ENCODE measurements at regions not wholly inside any gene's neighbourhood (a gene's known extent, or its start where the extent isn't known, plus 50 kb on each side); places are given as distances from the start of the nearest gene placed in this dataset.
"Not testable (repeated sequence)": the region's sequence is repeated elsewhere in the genome, so short reads cannot be mapped to it uniquely, and the experiment has no call there.

- not testable (repeated sequence) for H3K27ac Mint-ChIP-seq (ENCODE audit: unreplicated experiment); DNase-seq; H3K4me3 Mint-ChIP-seq (ENCODE audit: unreplicated experiment); H3K36me3 Mint-ChIP-seq (ENCODE audit: unreplicated experiment); H3K4me1 Mint-ChIP-seq (ENCODE audit: low read depth, unreplicated experiment); H3K9me3 Mint-ChIP-seq (ENCODE audit: unreplicated experiment); H3K27me3 Mint-ChIP-seq (ENCODE audit: unreplicated experiment)
These were observed 57.0 kb upstream of the NEUROD1 start for GRCh38 chr2:181737302-181737701.

- TF ChIP-seq, protein P1, sequence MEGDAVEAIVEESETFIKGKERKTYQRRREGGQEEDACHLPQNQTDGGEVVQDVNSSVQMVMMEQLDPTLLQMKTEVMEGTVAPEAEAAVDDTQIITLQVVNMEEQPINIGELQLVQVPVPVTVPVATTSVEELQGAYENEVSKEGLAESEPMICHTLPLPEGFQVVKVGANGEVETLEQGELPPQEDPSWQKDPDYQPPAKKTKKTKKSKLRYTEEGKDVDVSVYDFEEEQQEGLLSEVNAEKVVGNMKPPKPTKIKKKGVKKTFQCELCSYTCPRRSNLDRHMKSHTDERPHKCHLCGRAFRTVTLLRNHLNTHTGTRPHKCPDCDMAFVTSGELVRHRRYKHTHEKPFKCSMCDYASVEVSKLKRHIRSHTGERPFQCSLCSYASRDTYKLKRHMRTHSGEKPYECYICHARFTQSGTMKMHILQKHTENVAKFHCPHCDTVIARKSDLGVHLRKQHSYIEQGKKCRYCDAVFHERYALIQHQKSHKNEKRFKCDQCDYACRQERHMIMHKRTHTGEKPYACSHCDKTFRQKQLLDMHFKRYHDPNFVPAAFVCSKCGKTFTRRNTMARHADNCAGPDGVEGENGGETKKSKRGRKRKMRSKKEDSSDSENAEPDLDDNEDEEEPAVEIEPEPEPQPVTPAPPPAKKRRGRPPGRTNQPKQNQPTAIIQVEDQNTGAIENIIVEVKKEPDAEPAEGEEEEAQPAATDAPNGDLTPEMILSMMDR (IDR thresholded peaks at IDR 0.05; ENCODE audit: partially characterized antibody, unreplicated experiment) = no peak
- H3K9me3 Mint-ChIP-seq (ENCODE audit: unreplicated experiment) = peaks cover 4% of the 10 kb centered on the region
- H3K36me3 Mint-ChIP-seq (ENCODE audit: unreplicated experiment) = peaks cover 6% of the 10 kb centered on the region
- H3K27ac Mint-ChIP-seq (ENCODE audit: unreplicated experiment) = no peak overlapping the region
- no peaks in the 10 kb centered on the region for H3K27me3 Mint-ChIP-seq (ENCODE audit: unreplicated experiment)
- H3K4me3 Mint-ChIP-seq (ENCODE audit: unreplicated experiment) = no peak overlapping the region
- no peak for DNase-seq
- H3K4me1 Mint-ChIP-seq (ENCODE audit: low read depth, unreplicated experiment) = peaks cover 1% of the 10 kb centered on the region
These were observed 57.8 kb upstream of the NEUROD1 start for GRCh38 chr2:181738074-181738473.

DNA sequence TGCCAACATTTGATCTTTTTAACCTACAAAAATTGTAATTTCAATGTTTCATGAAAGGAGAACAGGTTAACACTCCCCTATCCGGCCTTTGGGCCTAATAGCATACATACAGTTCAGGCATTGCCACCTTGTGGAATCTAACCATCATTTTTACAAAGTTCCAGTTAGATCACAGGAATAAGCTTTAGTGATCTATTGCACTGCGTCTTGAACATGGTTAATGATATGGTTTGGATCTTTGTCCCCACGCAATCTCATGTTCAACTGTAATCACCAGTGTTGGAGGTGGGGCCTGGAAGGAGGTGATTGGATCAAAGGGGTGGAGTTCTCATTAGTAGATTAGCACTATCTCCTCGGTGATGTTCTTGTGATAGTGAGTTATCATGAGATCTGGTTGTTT lies 58.2 kb upstream of the NEUROD1 start:
- Mint-ChIP-seq H3K27ac (ENCODE audit: unreplicated experiment) (no peak overlapping the region), H3K4me3 (ENCODE audit: unreplicated experiment) (no peak overlapping the region), H3K27me3 (ENCODE audit: unreplicated experiment) (no peaks in the 10 kb centered on the region), H3K36me3 (ENCODE audit: unreplicated experiment) (peaks cover 6% of the 10 kb centered on the region), H3K9me3 (ENCODE audit: unreplicated experiment) (peaks cover 4% of the 10 kb centered on the region), H3K4me1 (ENCODE audit: low read depth, unreplicated experiment) (peaks cover 1% of the 10 kb centered on the region)
- no peak for DNase-seq
- TF ChIP-seq, protein P1 (IDR thresholded peaks at IDR 0.05; ENCODE audit: partially characterized antibody, unreplicated experiment) = no peak

DNA sequence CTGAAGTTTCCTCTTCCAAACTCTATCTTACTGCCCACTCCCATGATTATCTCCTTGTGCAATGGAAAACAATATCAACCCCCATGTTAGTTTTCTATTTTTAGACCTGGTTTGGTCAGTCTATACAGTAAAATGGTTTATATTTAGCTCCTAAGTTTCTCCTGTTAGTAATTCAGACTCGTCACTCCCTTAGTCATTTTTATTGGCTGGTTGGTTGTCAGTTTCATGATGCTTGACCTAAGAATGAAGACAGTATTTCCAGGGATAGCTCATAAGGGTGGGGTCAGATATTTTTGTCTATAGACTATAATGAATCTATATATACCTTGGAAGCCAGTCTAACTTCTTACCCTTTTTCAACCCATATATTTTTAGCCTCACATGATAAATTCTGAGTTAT lies 61.4 kb upstream of the NEUROD1 start:
- no peaks in the 10 kb centered on the region for H3K27me3 Mint-ChIP-seq (ENCODE audit: unreplicated experiment)

GRCh38 chr2:181742361-181742760 lies 62.0 kb upstream of the NEUROD1 start:
- H3K4me3 Mint-ChIP-seq (ENCODE audit: unreplicated experiment) = no peak overlapping the region
- no peaks in the 10 kb centered on the region for H3K9me3 Mint-ChIP-seq (ENCODE audit: unreplicated experiment)
- TF ChIP-seq, protein P1 (IDR thresholded peaks at IDR 0.05; ENCODE audit: partially characterized antibody, unreplicated experiment) = no peak
- H3K36me3 Mint-ChIP-seq (ENCODE audit: unreplicated experiment) = no peaks in the 10 kb centered on the region
- H3K27me3 Mint-ChIP-seq (ENCODE audit: unreplicated experiment) = no peaks in the 10 kb centered on the region
- H3K4me1 Mint-ChIP-seq (ENCODE audit: low read depth, unreplicated experiment) = peaks cover 1% of the 10 kb centered on the region
- H3K27ac Mint-ChIP-seq (ENCODE audit: unreplicated experiment) = no peak overlapping the region
- no peak for DNase-seq

More for the DNA sequence above, 61.4 kb upstream of the NEUROD1 start:
- H3K9me3 Mint-ChIP-seq (ENCODE audit: unreplicated experiment) = no peaks in the 10 kb centered on the region
- H3K36me3 Mint-ChIP-seq (ENCODE audit: unreplicated experiment) = no peaks in the 10 kb centered on the region
- DNase-seq = no peak
- H3K4me1 Mint-ChIP-seq (ENCODE audit: low read depth, unreplicated experiment) = peaks cover 1% of the 10 kb centered on the region
- no peak overlapping the region for H3K4me3 Mint-ChIP-seq (ENCODE audit: unreplicated experiment)
- TF ChIP-seq, protein P1 (IDR thresholded peaks at IDR 0.05; ENCODE audit: partially characterized antibody, unreplicated experiment) = no peak
- no peak overlapping the region for H3K27ac Mint-ChIP-seq (ENCODE audit: unreplicated experiment)
